Fibroblast of villous mesenchyme (primary cell): ENCODE measurements at regions not wholly inside any gene's neighbourhood (a gene's known extent, or its start where the extent isn't known, plus 50 kb on each side); places are given as distances from the start of the nearest gene placed in this dataset.

ENCODE experiments used
- DNase-seq: peaks from one replicate; pipeline ENCODE4 v3.0.0-alpha.2; 2010; ENCODE audit warnings: low read depth
- H3K4me3 ChIP-seq: 2 replicates; pipeline ENCODE4 v1.5.1; 2011; ENCODE audit warnings: low read depth, mild to moderate bottlenecking, low read length
- TF ChIP-seq, protein P1 (sequence below): IDR thresholded peaks from 2 replicates; pipeline ENCODE4 v1.5.1; 2012; ENCODE audit warnings: low read depth, mild to moderate bottlenecking, low read length; ENCODE audit not compliant: insufficient read depth

- DNase-seq = no peak
- TF ChIP-seq, protein P1, sequence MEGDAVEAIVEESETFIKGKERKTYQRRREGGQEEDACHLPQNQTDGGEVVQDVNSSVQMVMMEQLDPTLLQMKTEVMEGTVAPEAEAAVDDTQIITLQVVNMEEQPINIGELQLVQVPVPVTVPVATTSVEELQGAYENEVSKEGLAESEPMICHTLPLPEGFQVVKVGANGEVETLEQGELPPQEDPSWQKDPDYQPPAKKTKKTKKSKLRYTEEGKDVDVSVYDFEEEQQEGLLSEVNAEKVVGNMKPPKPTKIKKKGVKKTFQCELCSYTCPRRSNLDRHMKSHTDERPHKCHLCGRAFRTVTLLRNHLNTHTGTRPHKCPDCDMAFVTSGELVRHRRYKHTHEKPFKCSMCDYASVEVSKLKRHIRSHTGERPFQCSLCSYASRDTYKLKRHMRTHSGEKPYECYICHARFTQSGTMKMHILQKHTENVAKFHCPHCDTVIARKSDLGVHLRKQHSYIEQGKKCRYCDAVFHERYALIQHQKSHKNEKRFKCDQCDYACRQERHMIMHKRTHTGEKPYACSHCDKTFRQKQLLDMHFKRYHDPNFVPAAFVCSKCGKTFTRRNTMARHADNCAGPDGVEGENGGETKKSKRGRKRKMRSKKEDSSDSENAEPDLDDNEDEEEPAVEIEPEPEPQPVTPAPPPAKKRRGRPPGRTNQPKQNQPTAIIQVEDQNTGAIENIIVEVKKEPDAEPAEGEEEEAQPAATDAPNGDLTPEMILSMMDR = no peak
- no peak overlapping the region for H3K4me3 ChIP-seq
Observed at GRCh38 chr19:5260381-5260967, 80.1 kb downstream of the PTPRS start.

DNA sequence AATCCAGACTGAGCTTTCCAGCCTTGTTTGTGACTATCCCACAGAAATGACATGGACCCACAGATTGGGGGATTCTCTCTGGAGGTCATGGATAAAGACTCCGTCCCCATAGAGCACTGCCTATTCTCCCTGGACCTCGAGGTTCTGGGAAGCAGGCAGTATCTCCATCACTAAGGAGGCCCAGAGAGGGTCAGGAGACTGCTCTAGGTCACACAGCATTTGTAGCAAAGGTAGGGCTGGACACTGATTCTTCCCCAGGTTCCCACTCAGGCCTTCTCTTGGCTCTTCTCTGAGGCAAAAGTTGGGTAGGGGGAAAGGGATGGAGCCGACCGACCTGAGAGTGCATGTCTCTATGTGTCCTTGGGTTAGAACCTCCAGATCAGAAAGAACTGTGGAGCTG, 80.9 kb downstream of the PTPRS start:
- TF ChIP-seq, protein P1 = no peak
- no peak for DNase-seq
- H3K4me3 ChIP-seq = no peak overlapping the region

DNA sequence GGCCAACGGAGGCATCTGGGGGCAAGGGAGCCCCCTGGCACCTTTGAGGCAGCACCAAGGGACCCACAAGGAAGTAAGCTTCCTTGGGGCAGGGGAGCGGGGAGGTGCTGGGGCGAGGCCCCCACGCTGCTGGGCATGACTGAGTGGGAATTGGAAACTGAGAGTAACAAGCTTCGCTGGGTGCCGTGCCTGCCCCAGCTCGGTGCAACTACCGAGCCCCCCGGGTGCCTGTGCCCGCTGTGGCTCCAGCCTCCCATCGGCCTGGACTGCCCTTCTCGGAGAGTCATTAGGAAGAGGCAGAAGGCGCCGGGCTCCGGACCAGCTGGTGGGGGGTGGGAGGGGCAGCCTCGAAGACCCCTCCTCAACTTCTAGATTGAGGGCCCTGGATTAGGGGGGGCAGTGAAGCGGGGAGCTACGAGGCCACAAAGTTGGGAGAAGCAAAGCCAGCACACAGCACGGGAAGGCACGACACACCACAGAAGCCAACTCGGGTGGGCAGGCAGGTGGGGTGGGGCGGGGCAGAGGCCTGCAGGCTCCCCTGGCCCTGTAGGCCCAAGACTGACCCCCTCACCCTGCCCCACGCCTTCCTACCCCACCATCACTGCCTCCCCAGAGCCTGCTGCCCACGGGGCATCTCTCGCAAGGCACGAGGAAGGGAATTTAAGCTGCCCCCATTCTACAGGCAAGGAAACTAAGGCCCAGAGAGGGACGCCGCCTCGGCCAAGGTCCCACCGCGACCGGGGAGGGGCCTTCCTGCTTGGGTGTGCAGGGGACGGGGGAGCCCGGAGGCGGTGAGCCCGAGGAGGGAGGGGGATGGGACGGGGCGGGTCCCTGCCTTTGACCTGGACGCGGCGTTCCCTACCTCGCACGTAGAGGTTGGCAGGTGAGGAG, 83.2 kb downstream of the PTPRS start:
- H3K4me3 ChIP-seq = no peak overlapping the region
- TF ChIP-seq, protein P1 = no peak
- DNase-seq = no peak

GRCh38 chr19:5255602-5256231, 84.9 kb downstream of the PTPRS start:
- TF ChIP-seq, protein P1 = no peak
- no peak overlapping the region for H3K4me3 ChIP-seq
- DNase-seq = no peak

DNA sequence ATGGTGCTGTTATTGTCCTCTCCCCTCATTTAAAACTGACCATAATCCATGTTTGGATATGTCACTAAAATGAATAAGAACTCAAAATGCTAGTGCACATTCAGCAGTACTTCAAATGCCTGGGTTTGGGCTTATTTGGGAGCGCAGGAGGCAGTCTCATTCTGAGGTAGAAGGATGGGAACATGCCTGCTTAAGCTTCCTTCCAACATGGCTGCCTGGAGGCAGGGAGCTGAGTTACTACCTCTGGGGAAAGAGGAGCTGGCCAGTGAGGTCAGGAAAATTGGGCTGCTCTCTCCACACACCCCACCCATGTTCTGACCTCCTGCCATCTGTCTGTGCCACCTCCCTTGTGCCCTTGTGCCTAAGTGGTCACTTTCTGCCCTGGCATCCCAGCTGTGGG, 85.7 kb downstream of the PTPRS start:
- H3K4me3 ChIP-seq = no peak overlapping the region
- no peak for DNase-seq
- TF ChIP-seq, protein P1 = no peak

DNA sequence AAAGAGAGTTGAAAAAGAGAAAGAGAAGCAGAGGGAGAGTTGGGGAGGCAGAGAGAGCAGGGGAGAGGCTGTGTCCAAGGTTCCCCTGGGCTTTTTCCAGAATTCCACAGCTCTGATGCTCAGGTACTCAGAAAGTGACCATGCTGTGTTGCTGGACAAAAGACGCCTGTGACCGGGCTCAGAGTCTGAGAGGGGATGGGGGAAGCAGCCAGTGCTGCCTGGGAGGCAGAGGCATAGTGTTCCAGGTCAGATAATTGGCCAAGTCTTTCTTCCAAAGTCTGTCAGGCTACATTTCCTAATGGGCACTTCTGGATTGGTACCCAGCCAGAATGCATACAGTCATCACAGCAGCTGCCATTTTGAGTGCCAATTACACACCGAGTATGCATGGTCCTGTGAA, 86.1 kb downstream of the PTPRS start:
- no peak overlapping the region for H3K4me3 ChIP-seq
- TF ChIP-seq, protein P1 = no peak
- DNase-seq = no peak
